ENCODE measurements at regions not wholly inside any gene's neighbourhood (a gene's known extent, or its start where the extent isn't known, plus 50 kb on each side); places are given as distances from the start of the nearest gene placed in this dataset.

DNA sequence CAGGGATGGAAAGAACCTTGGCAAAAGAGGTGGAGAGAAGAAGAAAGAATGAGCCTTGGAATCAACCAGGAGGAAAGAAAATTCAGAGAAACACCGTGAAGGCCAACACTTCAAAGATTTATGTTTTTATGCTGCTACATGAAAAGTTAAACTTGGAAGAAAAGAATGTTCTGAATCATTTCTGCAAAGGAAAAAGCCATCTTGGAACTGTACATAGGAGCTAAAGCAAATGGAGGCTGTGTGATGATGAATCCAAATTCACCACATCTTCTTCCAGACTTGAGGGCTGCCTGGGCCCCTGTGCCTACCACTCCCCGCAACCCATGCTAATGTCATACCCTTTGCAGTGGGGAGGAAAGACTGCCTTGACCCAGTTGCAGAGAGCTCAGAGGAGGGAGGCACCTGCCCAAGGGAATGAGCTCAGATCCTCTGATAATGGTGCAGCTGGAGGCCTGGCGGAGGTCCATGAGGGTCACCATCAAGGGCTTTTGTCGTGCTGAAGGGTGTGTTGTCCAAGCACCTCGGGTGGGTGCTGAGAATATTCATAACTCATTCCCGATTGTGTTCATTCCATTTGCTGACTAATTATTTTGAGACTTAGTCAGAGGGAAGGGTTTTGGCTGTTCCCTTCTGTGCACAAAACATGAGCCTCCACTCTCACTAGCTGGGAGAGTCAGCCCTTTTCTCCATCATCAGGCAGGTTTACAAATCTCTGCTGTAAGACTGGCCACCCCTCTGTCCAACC, 245.8 kb upstream of the JAG1 start:
- no peak for DNase-seq (ENCODE audit: low read depth)
- Histone ChIP-seq H3K27me3 (ENCODE audit: control insufficient read depth, insufficient read depth, low read length) (no peaks in the 10 kb centered on the region), H3K36me3 (ENCODE audit: control insufficient read depth, insufficient read depth, low read length) (no peaks in the 10 kb centered on the region)

DNA sequence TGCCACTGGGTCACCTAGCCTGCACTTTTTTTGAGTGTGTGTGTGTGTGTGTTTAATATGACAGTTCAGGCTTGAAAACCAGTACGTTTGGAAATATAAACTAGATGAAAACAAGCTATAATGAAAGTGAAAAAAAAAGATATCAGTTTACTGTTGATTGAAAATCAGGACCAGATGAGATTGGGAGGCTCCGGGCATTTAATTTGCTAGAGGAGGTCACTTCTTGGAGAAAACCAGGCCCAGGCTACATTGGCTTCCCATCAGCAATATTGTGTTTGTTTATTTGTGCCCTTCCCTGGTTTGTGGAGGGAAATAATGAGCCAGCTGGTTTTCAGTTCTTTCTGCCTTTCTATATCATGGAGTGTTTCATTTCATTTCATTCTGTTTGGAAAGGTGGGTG, 246.6 kb upstream of the JAG1 start:
- no peak overlapping the region for H3K4me3 ChIP-seq (ENCODE audit: low read depth, low read length)
- H3K36me3 ChIP-seq (ENCODE audit: control insufficient read depth, insufficient read depth, low read length) = no peaks in the 10 kb centered on the region
- H3K27me3 ChIP-seq (ENCODE audit: control insufficient read depth, insufficient read depth, low read length) = no peaks in the 10 kb centered on the region
- TF ChIP-seq, protein P1, sequence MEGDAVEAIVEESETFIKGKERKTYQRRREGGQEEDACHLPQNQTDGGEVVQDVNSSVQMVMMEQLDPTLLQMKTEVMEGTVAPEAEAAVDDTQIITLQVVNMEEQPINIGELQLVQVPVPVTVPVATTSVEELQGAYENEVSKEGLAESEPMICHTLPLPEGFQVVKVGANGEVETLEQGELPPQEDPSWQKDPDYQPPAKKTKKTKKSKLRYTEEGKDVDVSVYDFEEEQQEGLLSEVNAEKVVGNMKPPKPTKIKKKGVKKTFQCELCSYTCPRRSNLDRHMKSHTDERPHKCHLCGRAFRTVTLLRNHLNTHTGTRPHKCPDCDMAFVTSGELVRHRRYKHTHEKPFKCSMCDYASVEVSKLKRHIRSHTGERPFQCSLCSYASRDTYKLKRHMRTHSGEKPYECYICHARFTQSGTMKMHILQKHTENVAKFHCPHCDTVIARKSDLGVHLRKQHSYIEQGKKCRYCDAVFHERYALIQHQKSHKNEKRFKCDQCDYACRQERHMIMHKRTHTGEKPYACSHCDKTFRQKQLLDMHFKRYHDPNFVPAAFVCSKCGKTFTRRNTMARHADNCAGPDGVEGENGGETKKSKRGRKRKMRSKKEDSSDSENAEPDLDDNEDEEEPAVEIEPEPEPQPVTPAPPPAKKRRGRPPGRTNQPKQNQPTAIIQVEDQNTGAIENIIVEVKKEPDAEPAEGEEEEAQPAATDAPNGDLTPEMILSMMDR (IDR thresholded peaks at IDR 0.05; ENCODE audit: insufficient read depth, low read length, poor library complexity, severe bottlenecking) = no peak
- DNase-seq (ENCODE audit: low read depth) = no peak

More for the DNA sequence above, 245.8 kb upstream of the JAG1 start:
- TF ChIP-seq, protein P1 (IDR thresholded peaks at IDR 0.05; ENCODE audit: insufficient read depth, low read length, poor library complexity, severe bottlenecking) = no peak
- H3K4me3 ChIP-seq (ENCODE audit: low read depth, low read length) = no peak overlapping the region

DNA sequence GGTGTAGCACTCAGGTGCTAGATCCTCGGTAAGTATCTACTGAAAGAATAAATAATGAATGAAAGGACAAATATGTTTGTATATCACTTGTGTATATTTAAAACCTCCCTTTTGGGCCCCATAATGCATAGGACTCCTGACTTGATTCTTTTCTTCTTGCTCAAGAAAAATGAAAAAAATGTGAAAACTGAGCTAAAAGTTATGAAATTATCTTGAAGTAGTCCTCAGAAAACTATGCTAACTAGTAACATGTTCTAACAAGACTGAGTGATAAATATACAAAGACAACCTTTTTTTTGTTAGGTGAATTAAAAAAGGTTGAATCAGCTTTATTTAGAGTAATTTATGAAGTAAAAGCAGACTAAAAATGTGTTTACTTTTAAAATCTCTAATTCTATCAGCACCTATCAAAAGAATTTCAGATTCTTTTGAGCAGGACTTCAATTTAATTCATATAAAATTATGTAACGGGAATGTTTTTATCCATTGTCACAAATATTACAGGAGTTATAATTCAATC, 247.8 kb upstream of the JAG1 start:
- TF ChIP-seq, protein P1 (IDR thresholded peaks at IDR 0.05; ENCODE audit: insufficient read depth, low read length, poor library complexity, severe bottlenecking) = no peak
- DNase-seq (ENCODE audit: low read depth) = no peak

DNA sequence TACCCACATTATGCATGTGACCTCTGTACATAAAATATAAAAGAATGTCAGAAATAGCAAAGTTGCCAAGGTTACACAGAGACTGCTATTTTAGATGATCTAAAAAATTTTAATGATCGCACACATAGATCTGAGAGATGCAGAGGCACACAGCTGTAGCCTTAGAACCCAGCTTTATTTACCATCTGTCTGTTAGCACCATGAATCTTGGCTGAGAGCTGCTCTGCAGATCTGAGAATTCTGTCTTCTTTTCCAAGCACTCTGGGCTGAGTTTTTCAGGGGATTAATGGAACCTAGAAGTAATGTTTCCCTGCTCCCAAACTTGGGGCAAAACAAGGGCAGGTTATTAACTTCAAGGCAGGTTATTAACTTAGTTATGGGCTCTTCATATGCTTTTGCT, 248.7 kb upstream of the JAG1 start:
- Histone ChIP-seq H3K27me3 (ENCODE audit: control insufficient read depth, insufficient read depth, low read length) (no peaks in the 10 kb centered on the region), H3K36me3 (ENCODE audit: control insufficient read depth, insufficient read depth, low read length) (no peaks in the 10 kb centered on the region), H3K4me3 (ENCODE audit: low read depth, low read length) (no peak overlapping the region)
- TF ChIP-seq, protein P1 (IDR thresholded peaks at IDR 0.05; ENCODE audit: insufficient read depth, low read length, poor library complexity, severe bottlenecking) = no peak
- DNase-seq (ENCODE audit: low read depth) = no peak

More for the DNA sequence above, 247.8 kb upstream of the JAG1 start:
- H3K4me3 ChIP-seq (ENCODE audit: low read depth, low read length) = no peak overlapping the region
- H3K36me3 ChIP-seq (ENCODE audit: control insufficient read depth, insufficient read depth, low read length) = no peaks in the 10 kb centered on the region
- H3K27me3 ChIP-seq (ENCODE audit: control insufficient read depth, insufficient read depth, low read length) = no peaks in the 10 kb centered on the region

DNA sequence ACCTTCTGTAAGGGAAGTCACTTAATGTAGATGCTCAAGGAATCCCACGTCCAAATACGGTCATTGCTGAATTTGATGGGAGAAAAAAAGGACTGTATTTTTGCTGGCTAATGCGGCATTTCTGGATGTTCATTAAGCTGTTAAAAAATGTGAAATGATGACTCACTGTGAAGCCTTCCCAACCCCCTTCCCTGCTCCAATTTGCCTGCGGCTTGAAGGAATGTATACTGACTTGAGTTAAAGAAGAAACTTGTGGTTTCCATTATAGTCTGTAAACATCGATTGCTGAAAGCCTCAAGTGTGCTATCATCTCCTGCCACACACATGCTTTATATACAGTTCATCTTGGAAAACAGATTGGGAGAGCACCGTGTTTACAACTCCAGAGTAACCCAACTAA, 249.1 kb upstream of the JAG1 start:
- H3K27me3 ChIP-seq (ENCODE audit: control insufficient read depth, insufficient read depth, low read length) = no peaks in the 10 kb centered on the region
- TF ChIP-seq, protein P1 (IDR thresholded peaks at IDR 0.05; ENCODE audit: insufficient read depth, low read length, poor library complexity, severe bottlenecking) = no peak
- DNase-seq (ENCODE audit: low read depth) = peak; percentile 72
- no peak overlapping the region for H3K4me3 ChIP-seq (ENCODE audit: low read depth, low read length)
- no peaks in the 10 kb centered on the region for H3K36me3 ChIP-seq (ENCODE audit: control insufficient read depth, insufficient read depth, low read length)
